Gastroesophageal sphincter (tissue), 2 donors: ENCODE measurements at regions not wholly inside any gene's neighbourhood (a gene's known extent, or its start where the extent isn't known, plus 50 kb on each side); places are given as distances from the start of the nearest gene placed in this dataset.

ENCODE experiments used
- POLR2A ChIP-seq, 2 donors: fragments of 450-650 bp; IDR thresholded peaks; one replicate each; pipeline ENCODE4 v1.6.1; 2017; ENCODE audit warnings: antibody characterized with exemption in 2 of 2, mild to moderate bottlenecking in 2 of 2, moderate library complexity in 1 of 2
- POLR2AphosphoS5 ChIP-seq: sonication (generic); formaldehyde crosslinking; IDR thresholded peaks from one replicate; pipeline ENCODE4 v1.6.1; 2017; ENCODE audit warnings: antibody characterized with exemption

- TF ChIP-seq POLR2A (IDR thresholded peaks at IDR 0.05) (no peak), POLR2AphosphoS5 (no peak)
These were observed 440.8 kb downstream of the KCNJ2 start for GRCh38 chr17:70610161-70610560.
